GM18907 (cell line): ENCODE measurements at regions not wholly inside any gene's neighbourhood (a gene's known extent, or its start where the extent isn't known, plus 50 kb on each side); places are given as distances from the start of the nearest gene placed in this dataset.

Experiments
- ATAC-seq: cut with Tn5 transposase; IDR thresholded peaks from one replicate; pipeline ENCODE4 v1.9.1; 2021; ENCODE audit warnings: mild to moderate bottlenecking, moderate library complexity; ENCODE audit not compliant: unreplicated experiment

DNA sequence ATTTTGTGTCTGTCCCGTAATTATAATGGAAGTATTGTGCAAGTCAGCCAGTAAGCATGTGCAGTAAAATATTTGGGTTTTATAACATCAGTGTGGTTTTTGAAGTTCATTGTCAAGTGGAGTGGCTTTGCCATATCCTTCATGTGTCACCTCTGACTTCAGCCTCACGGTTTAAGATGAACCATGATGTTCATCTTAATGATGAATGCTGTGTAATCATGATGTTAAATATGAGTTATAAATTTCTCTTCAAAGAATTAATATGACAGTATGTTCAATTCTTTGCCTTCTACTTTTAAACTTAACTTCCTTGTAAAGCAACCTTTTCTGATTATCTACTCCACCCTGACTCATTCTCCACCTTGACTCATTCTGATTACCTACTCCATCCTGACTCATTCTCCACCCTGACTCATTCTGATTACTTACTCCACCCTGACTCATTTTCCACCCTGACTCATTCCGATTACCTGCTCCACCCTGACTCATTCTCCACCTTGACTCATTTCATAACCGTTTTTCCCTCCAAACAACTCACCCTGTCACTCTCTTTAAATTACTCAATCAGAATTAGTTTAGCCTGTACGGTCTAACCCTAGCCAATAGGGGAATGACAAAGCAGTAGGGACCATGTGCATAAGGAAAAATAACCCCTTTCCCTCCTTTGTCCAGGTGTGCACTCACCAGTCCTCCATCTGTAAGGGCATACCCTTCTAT lies 50.3 kb upstream of the ANKRD10 start:
- peak; percentile 98 for ATAC-seq
